Gastrocnemius medialis (tissue), 4 donors: ENCODE measurements at regions not wholly inside any gene's neighbourhood (a gene's known extent, or its start where the extent isn't known, plus 50 kb on each side); places are given as distances from the start of the nearest gene placed in this dataset.

Source experiments
- CTCF ChIP-seq, 5 experiments: fragments of 450-650 bp in 3 of 5; fragments of 200-600 bp in 2 of 5; sonication (generic) in 2 of 5; IDR thresholded peaks in 4 of 5; conservative IDR thresholded peaks in 1 of 5; 1 replicate in 4 of 5; 2 replicates in 1 of 5; pipeline ENCODE4 v1.5.1; 2016 to 2019; ENCODE audit warnings: antibody characterized with exemption in 5 of 5, mild to moderate bottlenecking in 3 of 5, moderate library complexity in 3 of 5
- POLR2A ChIP-seq, 2 donors: fragments of 450-650 bp; IDR thresholded peaks; one replicate each; pipeline ENCODE4 v1.6.1; 2017; ENCODE audit warnings: antibody characterized with exemption in 2 of 2, mild to moderate bottlenecking in 2 of 2, moderate library complexity in 2 of 2

GRCh38 chr6:21538186-21538798 lies 55.3 kb upstream of the SOX4 start:
- TF ChIP-seq CTCF (IDR thresholded peaks at IDR 0.05 in 4 of 5, conservative IDR thresholded peaks at IDR 0.05 in 1 of 5) (no peak), POLR2A (IDR thresholded peaks at IDR 0.05) (no peak)
